Tongue (tissue), 1 donor: ENCODE measurements at regions not wholly inside any gene's neighbourhood (a gene's known extent, or its start where the extent isn't known, plus 50 kb on each side); places are given as distances from the start of the nearest gene placed in this dataset.
A peak's percentile ranks its signal among the peaks of the same experiment; 100 is the strongest.
"Not testable (repeated sequence)": the region's sequence is repeated elsewhere in the genome, so short reads cannot be mapped to it uniquely, and the experiment has no call there.

ENCODE experiments used
- DNase-seq: peaks from one replicate; pipeline ENCODE4 v3.0.0-alpha.2; 2015

DNA sequence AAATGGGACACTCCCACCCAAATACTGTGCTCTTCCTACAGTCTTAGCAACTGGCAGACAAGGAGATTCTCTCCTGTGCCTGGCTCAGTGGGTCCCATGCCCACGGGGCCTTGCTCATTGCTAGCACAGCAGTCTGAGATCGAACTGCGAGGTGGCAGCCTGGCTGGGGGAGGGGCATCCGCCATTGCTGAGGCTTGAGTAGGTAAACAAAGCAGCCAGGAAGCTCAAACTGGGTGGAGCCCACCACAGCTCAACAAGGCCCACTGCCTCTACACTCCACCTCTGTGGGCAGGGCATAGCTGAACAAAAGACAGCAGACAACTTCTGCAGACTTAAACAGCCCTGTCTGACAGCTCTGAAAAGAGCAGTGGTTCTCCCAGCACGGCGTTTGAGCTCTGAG is 174.8 kb downstream of the COL12A1 start:
- not testable (repeated sequence) for DNase-seq

DNA sequence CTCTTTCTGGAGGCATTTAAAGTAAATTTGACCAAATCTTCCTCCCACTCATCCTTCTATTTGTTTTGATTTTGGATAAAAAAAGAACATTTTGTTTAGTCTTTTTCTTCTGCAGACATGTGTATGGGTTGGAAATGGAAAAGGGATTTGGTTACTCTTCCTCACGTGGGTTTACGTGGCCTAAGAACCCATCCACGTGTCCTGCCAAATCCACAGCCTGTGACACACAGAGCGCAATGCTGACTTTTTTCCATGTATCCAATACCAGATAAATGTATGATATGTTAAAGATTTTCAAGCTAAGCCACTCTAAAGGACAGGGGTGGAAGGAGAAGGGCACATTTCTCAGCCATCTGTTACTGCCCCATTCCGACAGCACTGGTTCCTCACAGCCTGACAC is 176.5 kb downstream of the COL12A1 start:
- DNase-seq, result peak; percentile 12

DNA sequence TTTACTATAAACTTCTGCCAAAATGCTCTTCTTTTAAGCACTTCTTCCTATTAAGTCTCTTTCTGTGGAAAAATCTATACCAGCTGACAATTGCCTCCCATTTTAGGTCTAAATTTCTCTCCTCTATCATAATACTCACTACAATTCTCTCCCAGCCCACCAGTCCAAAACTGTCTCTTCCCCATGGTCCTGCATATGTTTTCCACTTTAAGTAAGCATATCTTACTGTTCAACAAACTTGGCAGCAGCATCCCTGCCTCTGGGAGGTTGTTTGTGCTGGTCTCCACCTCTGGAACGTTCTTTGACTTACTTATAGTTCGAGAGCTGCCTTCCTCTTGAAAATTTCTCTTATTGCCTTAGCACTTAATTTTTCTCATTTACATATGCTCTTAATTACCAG is 180.5 kb downstream of the COL12A1 start:
- peak; percentile 36 for DNase-seq

DNA sequence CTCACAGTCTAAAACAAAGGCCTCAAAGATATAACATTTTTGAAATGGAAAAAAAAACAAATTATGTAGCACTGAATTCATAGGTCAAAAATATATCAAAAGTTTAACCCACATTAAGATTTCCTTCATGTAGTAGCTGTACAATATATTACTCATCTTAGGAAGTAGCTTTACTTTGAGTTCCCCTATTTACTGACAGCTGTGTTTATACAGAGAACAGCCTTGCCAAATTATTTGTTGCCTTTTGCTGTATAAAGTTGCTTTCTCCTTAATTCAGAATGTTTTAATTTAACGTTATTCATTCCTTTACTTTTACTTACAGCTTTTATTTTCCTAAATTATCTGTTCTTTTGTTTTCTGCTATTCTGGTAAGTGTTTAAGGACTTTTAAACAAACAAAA is 181.0 kb downstream of the COL12A1 start:
- DNase-seq, result peak; percentile 58

DNA sequence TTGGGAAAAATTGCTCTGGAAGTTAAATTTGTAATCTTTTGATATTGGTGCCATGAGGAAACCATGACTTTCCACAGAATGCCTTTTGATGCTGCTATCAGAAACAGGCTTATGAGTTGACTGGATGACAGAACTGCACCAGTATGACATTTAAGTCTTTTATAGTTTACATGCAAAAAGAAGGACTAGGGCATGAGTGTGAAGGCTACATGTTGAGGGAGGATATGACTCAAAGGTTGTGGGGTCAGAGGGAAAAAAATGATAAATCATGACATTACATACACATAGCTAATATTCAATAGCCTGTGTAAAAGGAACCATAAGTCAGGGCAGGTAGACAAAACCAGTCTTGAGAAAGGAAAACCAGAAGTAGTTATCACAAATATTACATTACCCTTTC is 182.2 kb downstream of the COL12A1 start:
- no peak for DNase-seq

DNA sequence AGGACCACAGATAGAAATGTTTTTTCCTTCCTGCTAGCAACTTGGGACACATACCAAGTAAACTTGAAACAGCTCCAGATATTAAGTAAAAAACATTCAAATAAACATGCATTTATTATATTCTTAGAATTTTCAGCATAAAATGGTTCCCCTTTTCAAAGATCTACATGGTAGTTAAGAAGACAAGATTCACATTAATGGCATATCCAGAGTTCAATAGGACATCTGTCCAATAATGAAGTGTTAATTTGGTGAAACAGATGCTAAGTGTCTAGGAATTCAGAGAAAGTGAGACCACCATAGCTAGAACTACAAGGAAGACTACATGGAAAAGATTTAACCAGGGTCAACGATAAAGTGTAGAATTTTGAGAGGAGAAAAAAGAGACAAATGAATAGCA is 184.9 kb downstream of the COL12A1 start:
- DNase-seq, result no peak

DNA sequence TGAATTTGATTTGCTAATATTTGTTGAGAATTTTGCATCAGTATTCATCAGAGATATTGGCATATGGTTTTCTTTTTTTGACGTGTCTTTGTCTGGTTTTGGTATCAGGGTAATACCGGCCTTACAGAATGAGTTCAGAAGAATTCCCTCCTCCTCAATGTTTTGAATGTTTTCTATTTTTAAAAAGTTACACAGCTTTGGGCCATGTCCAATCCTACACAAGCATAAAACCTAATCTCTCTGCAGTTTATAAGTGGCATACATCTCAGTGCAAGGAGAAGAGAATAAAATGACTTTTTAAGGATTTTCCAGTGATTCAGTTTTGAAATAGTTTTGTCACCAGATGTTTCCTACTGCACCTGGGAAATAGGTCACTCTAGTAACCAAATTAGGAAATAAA is 185.5 kb downstream of the COL12A1 start:
- no peak for DNase-seq

DNA sequence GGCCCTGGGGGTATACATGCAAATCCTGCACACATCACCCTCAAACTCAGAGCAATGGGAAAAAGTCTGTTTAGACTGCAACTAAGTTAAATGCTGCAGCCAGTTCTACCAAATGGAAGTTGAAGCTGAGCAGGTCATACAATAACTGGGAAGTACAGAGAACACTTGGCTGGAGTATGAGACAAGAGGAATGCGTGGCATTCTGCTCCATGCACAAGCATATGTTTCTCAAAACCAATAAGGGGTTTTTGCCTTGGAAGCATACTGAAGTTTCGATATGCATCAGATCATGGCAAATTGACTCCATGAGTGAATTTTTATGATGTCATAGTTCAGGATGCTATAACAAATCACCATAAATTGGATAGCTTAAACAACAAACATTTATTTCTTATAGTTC is 193.8 kb downstream of the COL12A1 start:
- peak; percentile 21 for DNase-seq

DNA sequence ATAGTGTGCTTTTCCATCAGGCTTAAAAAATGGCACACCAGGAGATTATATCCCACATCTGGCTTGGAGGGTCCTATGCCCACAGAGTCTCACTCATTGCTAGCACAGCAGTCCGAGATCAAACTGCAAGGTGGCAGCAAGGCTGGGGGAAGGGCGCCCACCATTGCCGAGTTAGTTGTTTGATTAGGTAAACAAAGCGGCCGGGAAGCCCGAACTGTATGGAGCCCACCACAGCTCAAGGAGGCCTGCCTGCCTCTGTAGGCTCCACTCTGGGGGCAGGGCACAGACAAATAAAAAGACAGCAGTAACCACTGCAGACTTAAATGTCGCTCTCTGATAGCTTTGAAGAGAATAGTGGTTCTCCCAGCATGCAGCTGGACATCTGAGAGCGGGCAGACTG is 201.9 kb downstream of the COL12A1 start:
- DNase-seq, result not testable (repeated sequence)

DNA sequence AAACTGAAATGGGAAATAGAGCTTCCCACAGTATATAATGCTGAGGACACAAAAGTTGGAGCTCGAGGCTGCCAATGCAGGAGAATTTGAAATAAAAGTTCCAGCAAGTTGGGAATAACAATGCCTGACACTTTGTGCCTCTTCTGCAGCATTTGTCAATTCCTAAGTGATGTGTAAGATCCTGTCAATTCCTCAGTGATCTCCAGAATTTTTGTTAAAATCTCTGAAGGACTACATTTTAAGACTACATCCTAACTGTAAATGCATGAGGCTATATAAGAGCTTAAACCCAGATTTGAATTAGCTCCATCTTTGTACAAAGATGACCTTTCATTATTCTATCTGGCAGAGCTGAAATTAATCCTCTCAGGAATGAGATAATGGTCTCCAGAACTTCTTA is 208.2 kb downstream of the COL12A1 start:
- DNase-seq, result no peak

DNA sequence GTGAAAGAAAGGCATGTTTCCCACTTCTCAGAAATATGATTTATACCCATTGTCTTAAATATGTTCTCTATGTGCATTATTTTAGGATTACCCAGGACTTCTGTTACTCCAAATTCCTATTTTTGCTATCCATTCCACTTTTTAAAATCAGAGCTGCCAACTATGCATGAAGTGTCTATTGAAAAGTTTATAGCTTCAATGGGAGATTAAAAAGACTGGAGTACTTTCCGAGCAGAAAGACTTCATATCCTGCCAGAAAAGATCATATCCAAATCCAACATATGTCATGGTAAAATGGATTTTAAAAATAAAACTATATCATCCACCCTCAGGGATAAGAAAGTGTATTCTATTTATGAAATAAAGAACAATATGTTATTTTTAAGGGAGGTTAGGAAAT is 212.7 kb downstream of the COL12A1 start:
- DNase-seq, result peak; percentile 23

DNA sequence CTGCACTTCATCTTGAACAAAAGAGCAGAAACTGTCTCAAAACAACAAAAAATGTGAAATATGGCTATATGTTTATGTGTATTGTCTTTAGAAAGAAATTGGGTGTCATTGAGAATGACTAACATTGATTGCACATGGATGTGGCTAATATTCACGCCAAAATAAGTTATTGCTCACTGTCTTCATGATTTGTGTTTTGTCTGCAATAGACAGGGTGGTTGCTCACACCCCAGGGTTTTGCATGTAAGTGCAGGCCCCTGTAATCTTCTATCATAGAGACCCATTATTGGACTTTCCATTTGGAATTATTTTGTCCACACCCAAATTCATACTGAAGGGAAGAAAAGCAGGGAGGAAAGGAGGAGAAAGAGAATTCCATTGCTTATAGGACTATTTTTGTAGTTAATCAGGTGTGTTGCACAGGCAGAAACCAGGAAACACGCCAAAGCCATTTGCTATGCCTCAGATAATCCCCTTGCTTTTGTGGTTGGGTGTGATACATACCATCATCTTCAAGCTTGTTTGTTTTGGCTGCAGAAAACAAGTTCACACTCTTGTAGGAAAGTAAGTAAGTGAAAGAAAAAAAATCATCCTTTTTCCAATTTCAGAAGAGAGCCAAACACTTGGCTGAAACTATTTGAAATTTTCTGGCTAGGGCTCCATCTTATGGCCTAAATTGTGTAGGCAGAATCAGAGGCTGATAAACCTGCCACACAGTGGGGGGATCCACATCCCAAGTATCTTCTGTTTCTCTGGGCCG is 214.1 kb downstream of the COL12A1 start:
- peak; percentile 43 for DNase-seq

DNA sequence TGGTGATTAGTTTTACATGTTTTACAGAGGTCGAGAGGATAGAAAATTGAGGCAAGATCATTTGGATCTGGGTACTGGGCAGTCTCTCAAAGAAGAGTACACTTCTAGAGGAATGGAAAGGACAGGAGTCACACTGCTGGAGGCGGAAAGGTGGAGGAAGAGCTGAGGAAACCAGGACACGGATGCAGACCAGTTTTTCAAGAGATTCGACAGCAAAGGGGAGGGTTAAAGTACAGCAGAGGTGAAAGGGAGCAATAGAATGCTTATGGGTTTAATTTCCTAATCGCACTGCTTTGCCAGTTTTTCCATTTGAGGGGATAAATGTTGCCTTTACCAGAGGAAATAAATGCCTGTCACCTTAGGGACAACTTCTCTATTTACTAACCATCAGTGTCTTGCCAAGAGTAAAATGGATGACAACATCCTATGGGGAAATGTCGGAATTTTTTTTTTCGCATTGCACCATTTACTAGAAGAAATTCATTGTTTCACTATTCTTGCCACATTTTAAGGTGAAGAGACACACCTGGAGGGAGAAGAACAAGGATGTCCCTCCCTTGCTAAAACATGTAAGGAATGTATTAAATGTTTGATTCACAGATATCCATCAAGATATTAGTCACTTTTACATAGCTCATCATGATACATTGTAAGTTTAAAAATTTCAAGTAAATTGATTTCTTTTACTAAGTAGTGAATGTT is 226.6 kb downstream of the COL12A1 start:
- DNase-seq, result no peak

DNA sequence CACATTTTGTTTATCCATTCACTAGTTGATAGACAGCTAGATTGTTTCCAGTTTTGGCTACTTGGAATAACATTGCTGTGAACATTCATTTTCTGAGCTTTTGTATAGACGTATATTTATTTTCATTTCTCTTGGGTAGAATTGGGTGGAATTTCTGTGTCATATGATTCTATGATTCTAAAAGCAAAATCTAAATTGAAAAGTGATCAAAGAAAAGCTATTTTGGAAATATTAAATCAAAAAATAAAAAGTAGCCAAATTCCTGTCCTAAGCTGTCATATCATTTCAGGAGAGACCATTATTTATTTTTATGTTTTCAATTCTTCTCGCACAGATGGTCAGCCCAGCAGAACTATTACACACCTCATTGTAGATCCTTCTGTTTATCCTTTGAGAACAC is 229.2 kb downstream of the COL12A1 start:
- peak; percentile 59 for DNase-seq

DNA sequence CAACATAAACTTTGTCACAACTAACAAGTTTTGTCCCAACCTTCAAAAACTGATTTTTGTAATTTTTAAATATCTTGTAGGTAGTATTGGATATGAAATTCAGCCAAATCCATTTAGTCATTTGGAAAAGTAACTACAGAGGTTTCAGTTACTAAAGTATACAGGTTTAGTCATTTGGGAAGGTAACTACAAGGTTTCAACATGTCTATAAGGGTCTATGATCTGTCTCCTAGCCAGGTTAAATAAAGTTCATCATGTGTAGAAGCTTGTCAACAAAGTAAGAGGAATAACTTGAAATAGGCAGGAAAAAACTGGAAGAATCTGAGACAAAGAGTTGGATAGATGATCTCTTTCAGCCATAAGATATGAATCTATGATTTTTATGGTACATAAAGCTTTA is 229.8 kb downstream of the COL12A1 start:
- DNase-seq, result no peak

DNA sequence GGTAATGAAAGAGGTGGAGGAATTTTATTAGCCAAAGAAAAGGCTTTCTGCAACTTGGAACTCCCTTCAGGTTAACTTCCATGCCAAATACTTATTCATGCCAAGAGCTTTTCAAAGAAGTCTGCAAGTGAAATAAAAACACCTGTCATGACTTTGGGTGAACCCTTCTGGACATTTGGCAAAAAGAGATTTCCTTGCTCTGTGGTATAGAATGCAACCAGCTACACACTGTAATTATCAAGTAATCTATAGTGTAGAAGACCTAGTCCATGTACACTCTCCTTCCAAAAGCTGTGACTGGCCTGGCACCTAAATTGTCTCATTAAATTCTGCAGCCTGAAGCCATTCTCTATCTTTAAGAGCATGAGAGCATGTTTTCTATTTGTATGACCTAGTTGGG is 232.3 kb downstream of the COL12A1 start:
- DNase-seq, result peak; percentile 41

DNA sequence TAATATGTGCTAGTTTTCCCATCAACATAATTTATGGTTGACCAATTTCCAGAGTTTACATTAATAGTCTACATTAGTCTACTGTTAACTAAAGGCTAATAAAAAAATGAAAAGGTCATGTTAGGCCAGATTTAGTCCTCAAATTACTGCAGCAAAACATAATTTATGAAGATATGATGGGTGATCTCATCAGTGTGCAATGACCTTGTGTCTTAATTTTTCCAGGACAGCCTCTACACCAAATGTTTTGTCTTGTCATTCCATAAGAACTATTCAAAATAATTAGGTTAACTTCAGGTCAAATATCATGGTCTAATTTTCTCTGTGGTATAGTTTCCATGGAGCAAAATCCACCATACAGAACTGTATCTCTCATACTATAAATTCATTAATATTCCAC is 234.2 kb downstream of the COL12A1 start:
- DNase-seq, result peak; percentile 34

DNA sequence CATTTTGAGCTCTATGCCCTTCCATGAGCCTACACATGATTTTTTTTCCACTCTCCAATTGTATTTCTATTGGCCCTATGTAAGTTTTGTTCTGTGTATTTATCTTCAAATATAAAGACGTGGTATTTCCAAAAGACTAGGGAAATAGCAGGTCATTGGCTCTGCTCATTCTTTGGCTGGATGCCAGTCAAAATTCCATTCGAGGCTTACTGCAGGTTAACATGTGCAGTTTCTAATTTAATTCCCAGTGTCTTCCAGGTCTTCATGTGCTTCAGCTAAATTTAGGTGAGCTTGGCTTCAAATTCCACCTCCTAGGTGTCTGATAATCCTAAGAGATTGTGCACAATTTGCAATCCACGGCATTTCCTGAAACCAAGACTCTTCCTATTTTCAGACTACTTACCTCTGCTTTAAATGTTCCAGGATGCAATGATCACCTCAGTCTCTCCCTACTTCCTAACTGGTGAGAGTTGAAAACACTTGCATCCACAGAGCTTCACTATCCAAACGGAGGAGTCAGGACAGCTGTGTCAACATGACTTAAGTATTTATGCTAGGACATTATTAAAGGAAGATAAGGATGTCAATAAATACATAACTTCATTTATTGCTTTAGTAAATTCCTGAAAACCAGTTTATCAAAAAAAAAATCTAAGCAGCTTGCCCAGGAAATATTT is 236.1 kb downstream of the COL12A1 start:
- DNase-seq, result no peak

DNA sequence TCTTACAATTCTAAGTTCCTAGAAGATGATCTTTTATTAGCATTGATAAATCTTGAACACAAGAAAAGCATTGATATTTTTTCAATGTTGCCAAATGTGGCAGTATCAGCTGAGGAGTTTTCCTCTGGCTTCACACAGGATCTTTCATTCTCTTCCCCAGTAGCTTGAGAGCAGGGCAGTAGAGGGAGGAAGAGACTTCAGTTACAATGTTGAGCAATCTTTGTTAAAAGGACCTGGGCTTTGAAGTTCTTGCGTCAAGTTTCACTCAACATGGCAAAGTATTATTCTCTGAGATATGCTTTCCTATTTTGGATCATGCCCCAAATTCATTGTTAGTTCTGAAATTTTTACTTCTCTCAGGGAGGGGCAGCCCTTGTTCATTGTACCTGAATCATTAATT is 238.0 kb downstream of the COL12A1 start:
- DNase-seq, result no peak

DNA sequence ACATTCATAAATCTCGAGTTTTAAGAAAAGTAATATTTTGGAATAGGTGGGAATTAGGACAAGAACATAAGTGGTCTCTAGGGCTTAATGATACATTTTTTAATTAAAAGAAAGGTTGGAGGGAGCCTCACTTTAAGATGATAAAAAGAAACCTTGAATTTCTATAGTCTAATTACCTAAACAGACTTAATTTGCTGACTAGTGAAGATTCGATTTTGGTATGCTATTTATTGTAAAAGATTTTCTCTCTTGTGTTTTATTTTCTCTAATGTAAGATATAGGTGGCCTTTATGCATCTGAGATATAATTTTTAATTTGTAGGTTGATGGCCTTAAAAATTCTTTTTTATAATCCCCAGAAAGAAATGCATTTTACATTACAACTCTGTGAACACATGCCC is 239.1 kb downstream of the COL12A1 start:
- no peak for DNase-seq

DNA sequence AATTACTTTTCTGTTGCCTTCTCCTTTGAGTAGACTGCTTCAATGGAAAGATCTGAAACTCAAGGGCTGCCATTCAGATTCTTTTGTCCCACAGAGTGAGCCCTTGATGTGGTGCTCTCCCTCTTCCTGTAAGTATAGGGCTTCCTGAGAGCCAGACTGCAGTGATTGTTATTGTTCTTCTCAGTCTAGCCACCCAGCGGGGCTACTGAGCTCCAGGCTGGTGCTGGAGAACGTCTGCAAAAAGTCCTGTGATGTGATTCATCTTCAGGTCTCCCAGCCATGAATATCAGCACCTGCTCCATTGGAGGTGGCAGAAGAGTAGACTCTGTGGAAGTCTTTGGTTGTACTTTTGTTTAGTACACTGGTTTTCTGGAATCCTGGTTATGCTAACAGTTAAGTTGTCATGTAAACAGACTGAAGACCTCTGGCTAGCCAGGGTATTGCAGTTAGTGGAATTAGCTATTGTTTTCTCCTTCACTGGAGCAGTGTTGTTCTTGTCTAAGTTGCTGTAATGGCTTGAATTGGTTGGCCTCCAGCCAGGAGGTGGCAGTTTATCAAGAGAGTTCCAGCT is 240.9 kb downstream of the COL12A1 start:
- no peak for DNase-seq

DNA sequence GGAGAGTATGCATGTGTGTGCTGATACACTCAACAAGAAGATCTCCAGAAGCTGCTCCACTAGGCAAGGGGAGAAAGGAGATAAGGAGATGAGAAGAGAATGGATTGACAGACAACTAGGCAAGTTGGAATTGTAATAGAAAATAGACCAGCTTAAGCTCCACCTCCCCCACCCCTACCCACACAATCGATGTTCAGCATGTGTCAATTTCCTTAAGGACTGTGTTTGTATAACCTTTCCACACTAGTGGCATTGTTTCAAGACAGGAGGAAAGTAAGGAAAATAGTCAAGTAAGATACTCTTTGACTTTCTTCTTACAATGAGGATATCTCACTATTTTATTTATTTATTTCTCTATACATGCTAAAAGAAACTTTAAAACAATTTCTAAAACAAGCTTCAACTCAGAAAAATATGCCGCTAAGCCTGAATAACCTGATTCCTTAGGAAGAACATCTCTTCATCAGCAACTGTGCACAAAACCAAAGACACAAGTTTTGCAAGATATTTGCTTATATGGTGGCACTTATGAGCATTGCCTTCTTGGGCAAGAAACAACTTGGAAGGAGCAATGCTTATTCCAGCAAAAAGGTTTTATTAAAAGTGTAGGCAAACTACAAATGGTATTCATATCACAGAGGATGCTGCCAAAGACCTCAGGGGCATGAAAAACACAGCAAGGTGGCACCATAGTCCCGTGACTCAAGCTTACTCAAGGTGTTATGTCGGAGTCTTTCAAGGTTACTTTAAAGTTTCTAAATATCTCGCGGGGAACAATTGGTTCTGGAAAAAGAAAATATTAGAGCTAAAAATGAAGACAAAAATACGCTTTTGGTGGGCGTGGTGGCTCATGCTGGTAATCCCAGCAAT is 249.1 kb downstream of the COL12A1 start:
- no peak for DNase-seq
